ENCODE measurements at regions not wholly inside any gene's neighbourhood (a gene's known extent, or its start where the extent isn't known, plus 50 kb on each side); places are given as distances from the start of the nearest gene placed in this dataset.
"Not testable (repeated sequence)": the region's sequence is repeated elsewhere in the genome, so short reads cannot be mapped to it uniquely, and the experiment has no call there.

DNA sequence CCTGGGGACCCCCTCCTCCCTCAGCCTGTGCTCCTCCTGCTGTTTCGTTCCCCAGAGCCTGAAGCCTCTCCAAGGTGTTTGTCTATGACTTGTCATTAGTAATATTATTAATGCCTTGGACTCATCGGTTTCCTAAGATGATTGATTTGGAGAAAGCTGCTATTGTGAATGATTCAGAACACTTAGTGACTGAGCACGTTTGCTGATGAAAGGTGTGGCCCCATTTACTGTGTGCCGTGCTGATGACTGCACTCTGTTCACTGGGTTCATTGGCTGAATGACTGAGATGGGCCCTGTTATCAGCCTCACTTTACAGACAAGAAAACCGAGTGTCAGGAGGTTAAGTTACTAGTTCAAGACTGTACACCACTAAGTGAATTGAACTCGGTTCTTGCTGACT, 111.4 kb downstream of the SPP2 start:
- WGBS, 2 donors, result 87 to 94% methylated on average over 6 of the region's 6 CpGs
- DNase-seq, result no peak
- Histone ChIP-seq H3K9me3 (no peaks in the 10 kb centered on the region), H3K27me3 (no peaks in the 10 kb centered on the region), H3K4me3 (replicated peaks in 1 of 3) (no peak overlapping the region), H3K27ac (no peak overlapping the region), H3K36me3 (no peaks in the 10 kb centered on the region), H3K4me1 (peaks cover 3 to 13% of the 10 kb centered on the region in 2 donors)
- intact Hi-C loops (cut with DNase I), result no loop called here
- no peak for TF ChIP-seq POLR2A (IDR thresholded peaks at IDR 0.05)
- TF ChIP-seq, protein P1, sequence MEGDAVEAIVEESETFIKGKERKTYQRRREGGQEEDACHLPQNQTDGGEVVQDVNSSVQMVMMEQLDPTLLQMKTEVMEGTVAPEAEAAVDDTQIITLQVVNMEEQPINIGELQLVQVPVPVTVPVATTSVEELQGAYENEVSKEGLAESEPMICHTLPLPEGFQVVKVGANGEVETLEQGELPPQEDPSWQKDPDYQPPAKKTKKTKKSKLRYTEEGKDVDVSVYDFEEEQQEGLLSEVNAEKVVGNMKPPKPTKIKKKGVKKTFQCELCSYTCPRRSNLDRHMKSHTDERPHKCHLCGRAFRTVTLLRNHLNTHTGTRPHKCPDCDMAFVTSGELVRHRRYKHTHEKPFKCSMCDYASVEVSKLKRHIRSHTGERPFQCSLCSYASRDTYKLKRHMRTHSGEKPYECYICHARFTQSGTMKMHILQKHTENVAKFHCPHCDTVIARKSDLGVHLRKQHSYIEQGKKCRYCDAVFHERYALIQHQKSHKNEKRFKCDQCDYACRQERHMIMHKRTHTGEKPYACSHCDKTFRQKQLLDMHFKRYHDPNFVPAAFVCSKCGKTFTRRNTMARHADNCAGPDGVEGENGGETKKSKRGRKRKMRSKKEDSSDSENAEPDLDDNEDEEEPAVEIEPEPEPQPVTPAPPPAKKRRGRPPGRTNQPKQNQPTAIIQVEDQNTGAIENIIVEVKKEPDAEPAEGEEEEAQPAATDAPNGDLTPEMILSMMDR (IDR thresholded peaks at IDR 0.05), result no peak

DNA sequence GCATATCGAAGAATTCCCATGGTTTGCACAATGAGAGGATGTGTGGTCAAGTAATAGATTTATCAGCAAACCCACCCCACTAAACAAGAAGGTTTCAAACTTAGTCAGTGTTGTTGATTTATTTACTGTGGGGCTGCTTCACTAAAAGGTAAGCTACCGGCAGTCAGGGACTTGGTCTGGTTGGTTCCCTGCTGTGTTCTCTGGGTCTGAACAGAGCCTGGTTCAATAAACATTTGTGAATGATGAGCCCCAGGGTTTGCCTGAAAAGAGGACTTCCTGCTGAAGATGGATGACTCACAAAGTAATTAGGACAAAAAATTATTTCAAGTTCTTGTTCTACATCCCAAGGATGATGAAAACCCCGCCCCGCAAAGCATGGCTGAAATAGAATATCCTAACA, 108.3 kb downstream of the SPP2 start:
- intact Hi-C loops (cut with DNase I), result no loop called here
- H3K4me3 ChIP-seq (replicated peaks in 1 of 3), result no peak overlapping the region
- TF ChIP-seq, protein P1 (IDR thresholded peaks at IDR 0.05), result no peak
- TF ChIP-seq POLR2A (IDR thresholded peaks at IDR 0.05), result no peak
- no peak overlapping the region for H3K27ac ChIP-seq
- no peaks in the 10 kb centered on the region for H3K36me3 ChIP-seq
- H3K27me3 ChIP-seq, result no peaks in the 10 kb centered on the region
- no peaks in the 10 kb centered on the region for H3K4me1 ChIP-seq
- no peaks in the 10 kb centered on the region for H3K9me3 ChIP-seq
- DNase-seq, result no peak
- WGBS, 2 donors, result 84 to 90% methylated on average over 4 of the region's 4 CpGs

DNA sequence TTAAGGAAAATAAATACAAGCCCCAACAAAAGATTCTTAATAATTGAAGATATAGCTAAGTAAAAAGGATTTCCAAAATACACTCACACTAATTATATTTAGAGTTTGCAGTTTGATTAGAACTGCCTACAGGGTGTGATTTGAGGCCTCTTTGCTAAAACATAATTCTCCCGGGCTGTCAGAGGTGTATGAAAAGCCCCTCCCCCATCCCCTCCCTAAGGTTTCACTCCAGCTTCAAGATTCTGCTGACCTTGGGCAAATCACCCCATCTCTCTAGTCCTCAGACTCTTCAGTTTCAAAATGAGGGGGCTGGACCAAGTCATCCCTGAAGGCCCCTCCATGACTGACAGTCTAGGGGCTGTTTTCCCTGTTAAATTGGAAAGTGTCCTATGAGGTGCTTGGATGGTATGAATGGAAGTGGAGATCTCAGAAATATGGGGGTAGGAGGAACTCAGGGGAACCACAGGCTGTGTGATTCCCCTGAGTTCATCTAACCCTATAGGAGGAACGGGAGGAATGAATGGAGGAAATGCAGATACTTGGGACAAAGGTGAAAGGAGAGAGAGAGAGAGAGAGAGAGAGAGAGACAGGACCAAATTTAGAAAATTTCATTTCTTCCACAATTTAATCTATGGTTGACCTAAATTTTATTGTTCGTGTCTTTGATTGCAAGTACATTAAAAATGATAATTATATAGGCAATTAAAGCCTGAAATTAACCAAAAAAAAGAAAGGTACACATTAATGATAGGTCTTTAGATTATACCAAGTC, 107.5 kb downstream of the SPP2 start:
- no peaks in the 10 kb centered on the region for H3K27me3 ChIP-seq
- no peaks in the 10 kb centered on the region for H3K9me3 ChIP-seq
- H3K27ac ChIP-seq, result no peak overlapping the region
- no peaks in the 10 kb centered on the region for H3K4me1 ChIP-seq
- no peak overlapping the region for H3K4me3 ChIP-seq (replicated peaks in 1 of 3)
- 68 to 73% methylated on average over 3 of the region's 3 CpGs for WGBS, 2 donors
- no peak for TF ChIP-seq POLR2A (IDR thresholded peaks at IDR 0.05)
- TF ChIP-seq, protein P1 (IDR thresholded peaks at IDR 0.05), result no peak
- H3K36me3 ChIP-seq, result no peaks in the 10 kb centered on the region
- no peak for DNase-seq
- intact Hi-C loops (cut with DNase I), result no loop called here

DNA sequence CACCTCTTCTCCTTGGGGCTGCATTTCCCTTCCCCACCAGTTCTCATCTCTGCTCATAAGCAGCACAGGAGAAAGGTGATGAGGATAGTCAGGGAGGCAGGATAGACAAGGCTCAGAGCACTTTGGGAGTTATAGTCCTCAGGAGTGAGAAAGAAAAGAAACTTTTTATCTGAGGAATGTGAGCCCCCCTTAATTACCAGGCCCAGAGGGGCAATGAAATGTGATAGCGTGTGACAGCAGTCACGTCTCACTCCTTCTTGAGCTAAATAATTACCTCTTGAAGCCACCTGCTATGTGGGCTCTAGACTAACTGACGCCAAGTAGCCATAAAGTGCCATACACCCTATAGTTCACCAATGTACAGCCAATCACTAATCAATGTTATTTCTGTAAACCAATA, 105.8 kb downstream of the SPP2 start:
- no peak for DNase-seq
- no peaks in the 10 kb centered on the region for H3K27me3 ChIP-seq
- intact Hi-C loops (cut with DNase I), result no loop called here
- H3K27ac ChIP-seq, result no peak overlapping the region
- WGBS, 2 donors, result 78 to 81% methylated on average over 3 of the region's 3 CpGs
- TF ChIP-seq POLR2A (IDR thresholded peaks at IDR 0.05), result no peak
- TF ChIP-seq, protein P1 (IDR thresholded peaks at IDR 0.05), result no peak
- H3K4me3 ChIP-seq (replicated peaks in 1 of 3), result no peak overlapping the region
- H3K9me3 ChIP-seq, result no peaks in the 10 kb centered on the region
- no peaks in the 10 kb centered on the region for H3K4me1 ChIP-seq
- no peaks in the 10 kb centered on the region for H3K36me3 ChIP-seq

DNA sequence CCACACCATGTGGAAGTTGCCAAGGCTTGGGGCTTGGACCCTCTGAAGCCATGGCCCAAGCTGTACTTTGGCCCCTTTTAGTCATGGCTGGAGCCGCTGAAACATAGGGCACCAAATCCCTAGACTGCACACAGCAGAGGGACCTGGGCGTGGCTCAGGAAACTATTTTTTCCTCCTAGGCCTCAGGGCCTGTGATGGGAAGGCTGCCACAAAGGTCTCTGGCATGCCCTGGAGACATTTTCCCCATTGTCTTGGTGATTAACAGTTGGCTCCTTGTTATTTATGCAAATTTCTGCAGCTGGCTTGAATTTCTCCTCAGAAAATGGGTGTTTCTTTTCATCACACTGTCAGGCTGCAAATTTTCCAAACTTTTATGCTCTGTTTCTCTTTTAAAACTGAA, 102.3 kb downstream of the SPP2 start:
- H3K9me3 ChIP-seq; H3K27me3 ChIP-seq; H3K27ac ChIP-seq; intact Hi-C loops (cut with DNase I); H3K4me1 ChIP-seq; H3K36me3 ChIP-seq; DNase-seq; H3K4me3 ChIP-seq (replicated peaks in 1 of 3): not testable (repeated sequence)
- WGBS, 2 donors, result 90 to 100% methylated on average over 1 to 2 of the region's 2 CpGs

Data from thyroid gland (tissue), 4 donors.